ENCODE measurements at regions not wholly inside any gene's neighbourhood (a gene's known extent, or its start where the extent isn't known, plus 50 kb on each side); places are given as distances from the start of the nearest gene placed in this dataset.
"Not testable (repeated sequence)": the region's sequence is repeated elsewhere in the genome, so short reads cannot be mapped to it uniquely, and the experiment has no call there.

GRCh38 chr13:54268013-54268695, 1239.5 kb downstream of the OLFM4 start:
- Histone ChIP-seq H3K9ac (ENCODE audit: low read length) (peak overlapping the region; percentile 33), H3K4me1 (ENCODE audit: control insufficient read depth, low read depth, low read length) (peaks cover 18% of the 10 kb centered on the region), H3K27ac (ENCODE audit: low read length) (peak overlapping the region; percentile 29)
- not testable (repeated sequence) for H3K27me3 ChIP-seq (ENCODE audit: control insufficient read depth, insufficient read depth, low read length); H3K4me3 ChIP-seq (ENCODE audit: low read length); H3K9me3 ChIP-seq (ENCODE audit: control insufficient read depth, low read depth, low read length); H3K36me3 ChIP-seq (ENCODE audit: control insufficient read depth, low read depth, low read length)

DNA sequence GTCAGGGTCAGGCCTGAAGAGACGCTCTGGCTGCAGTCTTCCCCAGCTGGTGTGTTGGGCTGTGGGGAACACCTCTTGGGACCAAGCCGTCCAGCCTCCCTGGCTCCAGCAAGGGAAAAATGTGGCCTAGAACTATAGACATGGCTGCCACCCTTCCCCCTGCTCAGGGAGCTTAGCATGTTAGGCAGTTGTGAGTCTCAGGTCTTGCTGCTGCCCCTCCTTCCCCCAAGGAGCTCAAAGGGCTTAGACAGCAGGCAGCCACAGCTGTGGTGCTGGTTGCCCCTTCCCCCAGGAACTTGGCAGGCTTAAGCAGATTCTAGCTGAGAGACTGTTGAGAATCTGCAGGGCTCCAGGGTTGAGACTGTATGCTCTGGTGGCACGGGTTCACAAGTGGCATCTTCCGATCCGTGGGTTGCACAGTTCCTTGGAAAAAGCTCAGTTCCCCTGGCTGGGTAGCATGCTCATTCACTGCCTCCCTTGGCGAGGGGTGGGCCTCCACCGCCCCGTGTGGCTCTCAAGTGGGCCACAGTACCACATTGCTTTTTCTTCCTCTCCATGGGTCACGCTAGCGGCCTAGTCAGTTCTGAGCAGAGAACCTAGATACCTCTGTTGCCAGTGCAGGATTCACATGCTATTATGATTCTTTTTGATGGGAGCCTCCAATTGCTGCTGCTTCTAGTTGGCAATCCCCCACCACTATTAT, 1258.6 kb downstream of the OLFM4 start:
- Histone ChIP-seq H3K27me3 (ENCODE audit: control insufficient read depth, insufficient read depth, low read length) (no peaks in the 10 kb centered on the region), H3K9ac (ENCODE audit: low read length) (no peak overlapping the region), H3K9me3 (ENCODE audit: control insufficient read depth, low read depth, low read length) (peaks cover 6% of the 10 kb centered on the region), H3K4me3 (ENCODE audit: low read length) (no peak overlapping the region), H3K4me1 (ENCODE audit: control insufficient read depth, low read depth, low read length) (no peaks in the 10 kb centered on the region), H3K36me3 (ENCODE audit: control insufficient read depth, low read depth, low read length) (no peaks in the 10 kb centered on the region), H3K27ac (ENCODE audit: low read length) (no peak overlapping the region)

DNA sequence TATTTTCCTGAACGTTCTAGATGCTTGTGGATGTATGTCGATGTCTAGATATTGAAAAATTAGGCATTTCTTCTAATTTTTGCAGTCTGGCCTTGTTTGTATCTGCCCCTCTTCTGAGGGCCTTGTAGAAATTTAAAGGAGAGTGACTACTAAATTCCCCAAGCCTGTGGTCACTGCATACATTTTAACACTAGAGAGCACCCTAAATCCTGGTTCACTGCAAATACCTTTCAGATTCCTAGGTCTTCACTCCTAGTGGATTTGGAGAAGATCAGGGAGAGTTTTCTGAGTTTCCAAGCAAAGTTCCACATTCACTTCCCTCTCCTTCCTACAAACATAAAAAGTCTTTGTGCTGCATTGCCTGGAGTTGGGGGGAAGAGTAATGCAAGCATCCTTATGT, 1272.5 kb downstream of the OLFM4 start:
- H3K27ac ChIP-seq (ENCODE audit: low read length) = no peak overlapping the region
- H3K36me3 ChIP-seq (ENCODE audit: control insufficient read depth, low read depth, low read length) = no peaks in the 10 kb centered on the region
- no peaks in the 10 kb centered on the region for H3K9me3 ChIP-seq (ENCODE audit: control insufficient read depth, low read depth, low read length)
- H3K4me3 ChIP-seq (ENCODE audit: low read length) = no peak overlapping the region
- peaks cover 2% of the 10 kb centered on the region for H3K4me1 ChIP-seq (ENCODE audit: control insufficient read depth, low read depth, low read length)
- H3K27me3 ChIP-seq (ENCODE audit: control insufficient read depth, insufficient read depth, low read length) = no peaks in the 10 kb centered on the region
- H3K9ac ChIP-seq (ENCODE audit: low read length) = no peak overlapping the region

DNA sequence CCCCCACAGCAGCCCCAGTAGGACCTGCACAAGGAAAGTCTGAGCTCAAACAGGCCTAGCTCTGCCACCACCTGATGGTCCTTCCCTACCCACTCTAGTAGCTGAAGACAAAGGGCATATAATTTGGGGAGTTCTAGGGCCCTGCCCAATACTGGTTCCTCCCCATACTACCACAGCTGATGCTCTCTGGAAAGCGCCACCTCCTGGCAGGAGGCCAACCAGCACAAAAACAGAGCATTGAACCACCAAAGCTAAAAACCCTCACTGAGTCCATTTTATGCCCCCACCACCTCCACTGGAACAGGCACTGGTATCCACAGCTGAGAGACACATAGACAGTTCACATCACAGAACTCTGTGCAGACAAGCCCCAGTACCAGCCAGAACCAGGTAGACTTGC, 1276.8 kb downstream of the OLFM4 start:
- peaks cover 6% of the 10 kb centered on the region for H3K4me1 ChIP-seq (ENCODE audit: control insufficient read depth, low read depth, low read length)
- no peaks in the 10 kb centered on the region for H3K36me3 ChIP-seq (ENCODE audit: control insufficient read depth, low read depth, low read length)
- H3K9ac ChIP-seq (ENCODE audit: low read length) = no peak overlapping the region
- H3K27me3 ChIP-seq (ENCODE audit: control insufficient read depth, insufficient read depth, low read length) = no peaks in the 10 kb centered on the region
- H3K4me3 ChIP-seq (ENCODE audit: low read length) = no peak overlapping the region
- no peak overlapping the region for H3K27ac ChIP-seq (ENCODE audit: low read length)
- H3K9me3 ChIP-seq (ENCODE audit: control insufficient read depth, low read depth, low read length) = no peaks in the 10 kb centered on the region

GRCh38 chr13:54312885-54313284, 1284.3 kb downstream of the OLFM4 start:
- Histone ChIP-seq H3K4me3 (ENCODE audit: low read length) (no peak overlapping the region), H3K27me3 (ENCODE audit: control insufficient read depth, insufficient read depth, low read length) (no peaks in the 10 kb centered on the region), H3K4me1 (ENCODE audit: control insufficient read depth, low read depth, low read length) (no peaks in the 10 kb centered on the region), H3K36me3 (ENCODE audit: control insufficient read depth, low read depth, low read length) (no peaks in the 10 kb centered on the region), H3K27ac (ENCODE audit: low read length) (no peak overlapping the region), H3K9ac (ENCODE audit: low read length) (no peak overlapping the region), H3K9me3 (ENCODE audit: control insufficient read depth, low read depth, low read length) (no peaks in the 10 kb centered on the region)

GRCh38 chr13:54317722-54318121, 1289.1 kb downstream of the OLFM4 start:
- H3K36me3 ChIP-seq (ENCODE audit: control insufficient read depth, low read depth, low read length) = no peaks in the 10 kb centered on the region

GRCh38 chr13:54337540-54337939, 1308.9 kb downstream of the OLFM4 start:
- Histone ChIP-seq H3K36me3 (ENCODE audit: control insufficient read depth, low read depth, low read length) (no peaks in the 10 kb centered on the region), H3K4me3 (ENCODE audit: low read length) (no peak overlapping the region), H3K4me1 (ENCODE audit: control insufficient read depth, low read depth, low read length) (no peaks in the 10 kb centered on the region), H3K27me3 (ENCODE audit: control insufficient read depth, insufficient read depth, low read length) (no peaks in the 10 kb centered on the region), H3K9me3 (ENCODE audit: control insufficient read depth, low read depth, low read length) (no peaks in the 10 kb centered on the region), H3K9ac (ENCODE audit: low read length) (no peak overlapping the region), H3K27ac (ENCODE audit: low read length) (no peak overlapping the region)

More at GRCh38 chr13:54317722-54318121, 1289.1 kb downstream of the OLFM4 start:
- Histone ChIP-seq H3K9ac (ENCODE audit: low read length) (no peak overlapping the region), H3K27me3 (ENCODE audit: control insufficient read depth, insufficient read depth, low read length) (no peaks in the 10 kb centered on the region), H3K4me1 (ENCODE audit: control insufficient read depth, low read depth, low read length) (no peaks in the 10 kb centered on the region), H3K4me3 (ENCODE audit: low read length) (no peak overlapping the region), H3K9me3 (ENCODE audit: control insufficient read depth, low read depth, low read length) (no peaks in the 10 kb centered on the region), H3K27ac (ENCODE audit: low read length) (no peak overlapping the region)

GRCh38 chr13:54347531-54347930, 1318.9 kb downstream of the OLFM4 start:
- no peaks in the 10 kb centered on the region for H3K36me3 ChIP-seq (ENCODE audit: control insufficient read depth, low read depth, low read length)
- H3K27ac ChIP-seq (ENCODE audit: low read length) = no peak overlapping the region
- H3K27me3 ChIP-seq (ENCODE audit: control insufficient read depth, insufficient read depth, low read length) = no peaks in the 10 kb centered on the region
- H3K4me3 ChIP-seq (ENCODE audit: low read length) = no peak overlapping the region
- no peaks in the 10 kb centered on the region for H3K4me1 ChIP-seq (ENCODE audit: control insufficient read depth, low read depth, low read length)
- no peaks in the 10 kb centered on the region for H3K9me3 ChIP-seq (ENCODE audit: control insufficient read depth, low read depth, low read length)
- H3K9ac ChIP-seq (ENCODE audit: low read length) = no peak overlapping the region

DNA sequence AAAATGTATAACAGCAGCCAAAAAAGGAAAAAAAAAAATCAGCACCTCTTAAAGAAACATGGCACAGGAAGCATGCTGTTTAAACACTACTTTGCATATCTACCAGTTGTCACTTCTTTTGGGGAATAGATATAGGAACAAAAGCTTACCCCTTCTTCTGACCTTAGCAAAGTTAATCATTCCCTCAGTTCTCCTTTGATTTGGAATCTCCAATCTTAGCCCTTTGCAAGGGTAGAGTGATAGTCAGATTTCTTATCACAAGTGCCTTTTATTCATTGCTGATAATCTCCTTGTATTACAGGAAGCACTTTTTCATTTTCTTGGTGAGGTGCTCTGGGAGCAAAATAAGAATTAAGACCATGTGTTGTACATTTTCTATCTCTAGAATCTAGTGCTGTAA, 1327.6 kb downstream of the OLFM4 start:
- Histone ChIP-seq H3K4me1 (ENCODE audit: control insufficient read depth, low read depth, low read length) (peaks cover 39% of the 10 kb centered on the region), H3K27ac (ENCODE audit: low read length) (peak overlapping the region; percentile 87), H3K9ac (ENCODE audit: low read length) (peak overlapping the region; percentile 34), H3K9me3 (ENCODE audit: control insufficient read depth, low read depth, low read length) (no peaks in the 10 kb centered on the region), H3K4me3 (ENCODE audit: low read length) (peak overlapping the region; percentile 47), H3K27me3 (ENCODE audit: control insufficient read depth, insufficient read depth, low read length) (no peaks in the 10 kb centered on the region), H3K36me3 (ENCODE audit: control insufficient read depth, low read depth, low read length) (no peaks in the 10 kb centered on the region)

- no peaks in the 10 kb centered on the region for H3K27me3 ChIP-seq (ENCODE audit: control insufficient read depth, insufficient read depth, low read length)
- no peaks in the 10 kb centered on the region for H3K36me3 ChIP-seq (ENCODE audit: control insufficient read depth, low read depth, low read length)
- H3K27ac ChIP-seq (ENCODE audit: low read length) = peak overlapping the region; percentile 87
- H3K4me1 ChIP-seq (ENCODE audit: control insufficient read depth, low read depth, low read length) = peaks cover 39% of the 10 kb centered on the region
- H3K4me3 ChIP-seq (ENCODE audit: low read length) = peak overlapping the region; percentile 47
- no peaks in the 10 kb centered on the region for H3K9me3 ChIP-seq (ENCODE audit: control insufficient read depth, low read depth, low read length)
- peak overlapping the region; percentile 34 for H3K9ac ChIP-seq (ENCODE audit: low read length)
Observed at GRCh38 chr13:54356849-54357248, 1328.2 kb downstream of the OLFM4 start.

GRCh38 chr13:54357284-54357933, 1328.8 kb downstream of the OLFM4 start:
- Histone ChIP-seq H3K9me3 (ENCODE audit: control insufficient read depth, low read depth, low read length) (no peaks in the 10 kb centered on the region), H3K9ac (ENCODE audit: low read length) (no peak overlapping the region), H3K4me3 (ENCODE audit: low read length) (peak overlapping the region; percentile 47), H3K36me3 (ENCODE audit: control insufficient read depth, low read depth, low read length) (no peaks in the 10 kb centered on the region), H3K27me3 (ENCODE audit: control insufficient read depth, insufficient read depth, low read length) (no peaks in the 10 kb centered on the region), H3K4me1 (ENCODE audit: control insufficient read depth, low read depth, low read length) (peaks cover 39% of the 10 kb centered on the region), H3K27ac (ENCODE audit: low read length) (peak overlapping the region; percentile 1)
